SJSA1 (cell line): ENCODE measurements at regions not wholly inside any gene's neighbourhood (a gene's known extent, or its start where the extent isn't known, plus 50 kb on each side); places are given as distances from the start of the nearest gene placed in this dataset.

Source experiments
- DNase-seq, 2 experiments: peaks; one replicate each; pipeline ENCODE4 v3.0.0-alpha.2; 2015 to 2020; ENCODE audit warnings: low spot score in 2 of 2, low read depth in 1 of 2
- H3K27ac ChIP-seq: fragments of 250-450 bp; sonication (Bioruptor Pico); 2 replicates; pipeline ENCODE4 v1.5.1; 2020; ENCODE audit warnings: mild to moderate bottlenecking, moderate library complexity
- H3K27me3 ChIP-seq: fragments of 250-450 bp; sonication (Bioruptor Pico); replicated peaks from 2 replicates; pipeline ENCODE4 v1.5.1; 2020; ENCODE audit warnings: mild to moderate bottlenecking, moderate library complexity
- H3K36me3 ChIP-seq: fragments of 250-450 bp; sonication (Bioruptor Pico); 2 replicates; pipeline ENCODE4 v1.5.1; 2020; ENCODE audit warnings: mild to moderate bottlenecking
- H3K4me1 ChIP-seq: fragments of 250-450 bp; sonication (Bioruptor Pico); replicated peaks from 2 replicates; pipeline ENCODE4 v1.6.1; 2021; ENCODE audit warnings: mild to moderate bottlenecking
- H3K4me3 ChIP-seq: fragments of 250-450 bp; sonication (Bioruptor Pico); 2 replicates; pipeline ENCODE4 v1.5.1; 2020; ENCODE audit warnings: mild to moderate bottlenecking
- H3K9me3 ChIP-seq: fragments of 250-450 bp; sonication (Bioruptor Pico); replicated peaks from 2 replicates; pipeline ENCODE4 v1.5.1; 2020; ENCODE audit warnings: mild to moderate bottlenecking

- H3K4me3 ChIP-seq, result no peak overlapping the region
- no peaks in the 10 kb centered on the region for H3K9me3 ChIP-seq
- H3K27ac ChIP-seq, result no peak overlapping the region
- DNase-seq, result no peak
- H3K27me3 ChIP-seq, result no peaks in the 10 kb centered on the region
- H3K4me1 ChIP-seq, result no peaks in the 10 kb centered on the region
- H3K36me3 ChIP-seq, result no peaks in the 10 kb centered on the region
Measured at GRCh38 chr14:97200245-97200644, 403.1 kb downstream of the VRK1 start.

- Histone ChIP-seq H3K27me3 (no peaks in the 10 kb centered on the region), H3K9me3 (no peaks in the 10 kb centered on the region), H3K4me3 (no peak overlapping the region), H3K27ac (no peak overlapping the region), H3K36me3 (no peaks in the 10 kb centered on the region), H3K4me1 (no peaks in the 10 kb centered on the region)
- DNase-seq, result no peak
Measured at GRCh38 chr14:97206916-97207315, 409.7 kb downstream of the VRK1 start.

- Histone ChIP-seq H3K9me3 (no peaks in the 10 kb centered on the region), H3K27me3 (no peaks in the 10 kb centered on the region), H3K4me1 (no peaks in the 10 kb centered on the region), H3K4me3 (no peak overlapping the region), H3K36me3 (no peaks in the 10 kb centered on the region), H3K27ac (no peak overlapping the region)
- DNase-seq, result no peak
Measured at GRCh38 chr14:97210202-97210601, 413.0 kb downstream of the VRK1 start.

- H3K27ac ChIP-seq, result no peak overlapping the region
- DNase-seq, result no peak
- no peaks in the 10 kb centered on the region for H3K9me3 ChIP-seq
- H3K4me3 ChIP-seq, result no peak overlapping the region
- no peaks in the 10 kb centered on the region for H3K27me3 ChIP-seq
- H3K4me1 ChIP-seq, result no peaks in the 10 kb centered on the region
- no peaks in the 10 kb centered on the region for H3K36me3 ChIP-seq
Measured at GRCh38 chr14:97212399-97212798, 415.2 kb downstream of the VRK1 start.

- no peaks in the 10 kb centered on the region for H3K36me3 ChIP-seq
- no peak overlapping the region for H3K4me3 ChIP-seq
- DNase-seq, result no peak
- H3K9me3 ChIP-seq, result no peaks in the 10 kb centered on the region
- no peaks in the 10 kb centered on the region for H3K4me1 ChIP-seq
- H3K27ac ChIP-seq, result no peak overlapping the region
- no peaks in the 10 kb centered on the region for H3K27me3 ChIP-seq
Measured at GRCh38 chr14:97213720-97214119, 416.5 kb downstream of the VRK1 start.

GRCh38 chr14:97215263-97215969, 418.2 kb downstream of the VRK1 start:
- Histone ChIP-seq H3K4me3 (no peak overlapping the region), H3K4me1 (no peaks in the 10 kb centered on the region), H3K9me3 (no peaks in the 10 kb centered on the region), H3K27me3 (0 out of 2 replicates have a peak, but pooled peaks cover 6% of the 10 kb centered on the region), H3K27ac (no peak overlapping the region), H3K36me3 (no peaks in the 10 kb centered on the region)
- DNase-seq, result no peak

GRCh38 chr14:97217111-97217885, 420.1 kb downstream of the VRK1 start:
- no peak overlapping the region for H3K4me3 ChIP-seq
- no peaks in the 10 kb centered on the region for H3K9me3 ChIP-seq
- no peak for DNase-seq
- no peaks in the 10 kb centered on the region for H3K36me3 ChIP-seq
- 0 out of 2 replicates have a peak, but pooled peaks cover 6% of the 10 kb centered on the region for H3K27me3 ChIP-seq
- no peak overlapping the region for H3K27ac ChIP-seq
- no peaks in the 10 kb centered on the region for H3K4me1 ChIP-seq

GRCh38 chr14:97218274-97218673, 421.1 kb downstream of the VRK1 start:
- Histone ChIP-seq H3K4me1 (no peaks in the 10 kb centered on the region), H3K9me3 (no peaks in the 10 kb centered on the region), H3K27ac (no peak overlapping the region), H3K27me3 (0 out of 2 replicates have a peak, but pooled peaks cover 6% of the 10 kb centered on the region), H3K4me3 (no peak overlapping the region), H3K36me3 (no peaks in the 10 kb centered on the region)
- no peak for DNase-seq

GRCh38 chr14:97218691-97219430, 421.7 kb downstream of the VRK1 start:
- Histone ChIP-seq H3K27ac (no peak overlapping the region), H3K9me3 (no peaks in the 10 kb centered on the region), H3K27me3 (0 out of 2 replicates have a peak, but pooled peaks cover 6% of the 10 kb centered on the region), H3K36me3 (no peaks in the 10 kb centered on the region), H3K4me3 (no peak overlapping the region), H3K4me1 (no peaks in the 10 kb centered on the region)
- peak in 1 of 2 experiments; percentile 5 for DNase-seq

- Histone ChIP-seq H3K4me1 (no peaks in the 10 kb centered on the region), H3K27ac (no peak overlapping the region), H3K27me3 (0 out of 2 replicates have a peak, but pooled peaks cover 6% of the 10 kb centered on the region), H3K36me3 (no peaks in the 10 kb centered on the region), H3K4me3 (no peak overlapping the region), H3K9me3 (no peaks in the 10 kb centered on the region)
- no peak for DNase-seq
Measured at GRCh38 chr14:97219431-97220017, 422.3 kb downstream of the VRK1 start.

GRCh38 chr14:97221572-97222285, 424.5 kb downstream of the VRK1 start:
- H3K36me3 ChIP-seq, result no peaks in the 10 kb centered on the region
- no peaks in the 10 kb centered on the region for H3K9me3 ChIP-seq
- H3K27me3 ChIP-seq, result 0 out of 2 replicates have a peak, but pooled peaks cover 6% of the 10 kb centered on the region
- no peak overlapping the region for H3K27ac ChIP-seq
- no peaks in the 10 kb centered on the region for H3K4me1 ChIP-seq
- no peak overlapping the region for H3K4me3 ChIP-seq
- DNase-seq, result no peak

GRCh38 chr14:97224016-97224415, 426.8 kb downstream of the VRK1 start:
- no peak for DNase-seq
- H3K4me3 ChIP-seq, result no peak overlapping the region
- no peak overlapping the region for H3K27ac ChIP-seq

GRCh38 chr14:97230051-97230450, 432.9 kb downstream of the VRK1 start:
- Histone ChIP-seq H3K27ac (no peak overlapping the region), H3K4me3 (no peak overlapping the region), H3K4me1 (no peaks in the 10 kb centered on the region), H3K27me3 (no peaks in the 10 kb centered on the region), H3K36me3 (no peaks in the 10 kb centered on the region), H3K9me3 (no peaks in the 10 kb centered on the region)
- no peak for DNase-seq

More at GRCh38 chr14:97224016-97224415, 426.8 kb downstream of the VRK1 start:
- no peaks in the 10 kb centered on the region for H3K4me1 ChIP-seq
- H3K36me3 ChIP-seq, result no peaks in the 10 kb centered on the region
- H3K9me3 ChIP-seq, result no peaks in the 10 kb centered on the region
- 0 out of 2 replicates have a peak, but pooled peaks cover 6% of the 10 kb centered on the region for H3K27me3 ChIP-seq
